ENCODE measurements at regions not wholly inside any gene's neighbourhood (a gene's known extent, or its start where the extent isn't known, plus 50 kb on each side); places are given as distances from the start of the nearest gene placed in this dataset.
"Not testable (repeated sequence)": the region's sequence is repeated elsewhere in the genome, so short reads cannot be mapped to it uniquely, and the experiment has no call there.

DNA sequence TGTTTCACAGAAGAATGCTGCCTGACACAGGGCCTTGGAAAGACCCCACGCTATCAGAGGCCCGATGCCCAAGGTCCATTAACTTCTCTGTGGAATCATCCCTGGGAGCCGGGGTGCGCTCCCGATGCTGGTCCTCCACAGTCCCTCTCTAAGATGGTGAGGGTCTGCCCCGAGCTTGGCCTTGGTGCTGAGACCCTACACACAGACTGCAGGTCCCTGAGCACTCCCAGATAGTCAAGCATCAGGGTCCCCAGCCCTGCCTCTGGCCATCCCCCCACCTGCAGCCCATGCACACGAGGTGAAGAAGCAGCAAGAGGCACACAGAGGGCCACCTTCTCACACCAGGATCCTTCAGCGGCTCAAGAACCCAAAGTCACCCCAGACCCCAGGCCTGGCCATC lies 263.3 kb downstream of the MYCN start:
- no peak for DNase-seq (ENCODE audit: low spot score)

DNA sequence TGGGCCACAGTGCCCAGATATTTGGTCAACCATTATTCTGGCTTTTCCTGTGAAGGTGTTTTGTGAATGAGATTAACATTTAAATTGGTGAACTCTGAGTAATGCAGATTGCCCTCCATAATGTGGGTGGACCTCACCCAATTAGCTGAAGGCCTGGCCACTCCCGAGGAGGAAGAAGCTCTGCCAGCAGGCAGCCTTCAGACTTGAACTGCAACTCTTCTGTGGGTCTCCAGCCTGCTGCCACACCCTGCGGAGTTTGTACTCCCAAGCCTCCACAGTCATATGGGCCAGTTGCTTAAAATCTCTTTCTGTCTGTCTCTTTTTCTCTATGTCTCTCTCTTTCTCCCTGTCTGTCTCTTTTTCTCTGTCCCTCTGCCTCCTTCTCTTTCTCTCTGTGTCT lies 262.7 kb downstream of the MYCN start:
- DNase-seq (ENCODE audit: low spot score) = no peak

DNA sequence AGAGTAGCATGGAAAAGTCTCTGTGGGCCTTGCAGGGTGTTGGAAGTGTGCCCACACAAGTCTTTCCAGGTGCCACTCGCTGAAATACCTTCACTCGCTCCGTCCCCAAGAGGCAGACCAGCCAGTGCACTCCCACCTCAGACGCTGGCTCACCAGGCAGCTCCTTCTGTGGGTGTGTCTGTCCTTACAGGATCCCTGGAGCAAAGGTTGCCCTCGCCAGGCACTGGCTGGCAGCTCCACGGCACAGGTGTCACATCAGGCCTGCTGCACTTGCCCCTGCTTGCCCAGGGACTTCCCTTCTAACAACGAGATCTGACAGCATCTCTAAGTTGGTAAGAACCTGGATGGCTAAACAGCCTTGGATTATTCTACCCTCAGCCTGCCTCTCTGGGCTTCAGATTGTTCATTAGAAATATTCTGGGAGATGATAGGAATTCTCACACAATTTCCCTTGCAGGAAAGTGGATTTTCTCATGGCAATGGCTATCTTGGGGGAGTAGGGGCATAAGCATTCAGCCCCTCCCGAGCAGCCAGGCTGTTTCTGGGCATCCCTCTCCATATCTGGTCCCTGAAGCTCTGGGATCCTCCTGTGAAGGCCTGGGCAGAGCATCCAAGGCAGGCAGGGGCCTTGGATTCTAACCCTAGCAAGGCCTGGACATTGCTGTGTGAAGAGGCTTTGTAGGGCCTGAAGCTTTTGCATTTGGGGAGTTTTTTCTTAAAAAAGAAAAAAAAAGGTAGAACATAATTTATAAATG lies 262.1 kb downstream of the MYCN start:
- DNase-seq (ENCODE audit: low spot score) = no peak

DNA sequence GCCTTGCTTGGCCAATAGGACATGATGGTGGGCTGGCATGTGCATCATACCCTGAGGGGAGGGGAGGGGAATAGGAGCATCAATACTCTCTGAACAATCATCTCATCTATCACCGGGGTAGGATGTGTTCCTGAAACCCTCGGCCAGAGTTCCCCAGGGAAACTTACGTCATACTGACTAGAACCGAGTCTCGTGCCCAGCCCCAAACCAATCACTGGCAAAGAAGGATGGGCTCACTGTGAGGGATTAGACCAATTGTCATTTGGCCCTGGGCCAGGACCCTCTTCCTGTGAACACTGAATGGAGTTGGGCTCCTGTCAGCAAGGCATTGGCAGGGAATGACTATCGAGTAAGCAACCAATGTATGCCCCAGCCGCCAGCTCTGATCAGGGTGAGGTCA lies 261.5 kb downstream of the MYCN start:
- no peak for DNase-seq (ENCODE audit: low spot score)

DNA sequence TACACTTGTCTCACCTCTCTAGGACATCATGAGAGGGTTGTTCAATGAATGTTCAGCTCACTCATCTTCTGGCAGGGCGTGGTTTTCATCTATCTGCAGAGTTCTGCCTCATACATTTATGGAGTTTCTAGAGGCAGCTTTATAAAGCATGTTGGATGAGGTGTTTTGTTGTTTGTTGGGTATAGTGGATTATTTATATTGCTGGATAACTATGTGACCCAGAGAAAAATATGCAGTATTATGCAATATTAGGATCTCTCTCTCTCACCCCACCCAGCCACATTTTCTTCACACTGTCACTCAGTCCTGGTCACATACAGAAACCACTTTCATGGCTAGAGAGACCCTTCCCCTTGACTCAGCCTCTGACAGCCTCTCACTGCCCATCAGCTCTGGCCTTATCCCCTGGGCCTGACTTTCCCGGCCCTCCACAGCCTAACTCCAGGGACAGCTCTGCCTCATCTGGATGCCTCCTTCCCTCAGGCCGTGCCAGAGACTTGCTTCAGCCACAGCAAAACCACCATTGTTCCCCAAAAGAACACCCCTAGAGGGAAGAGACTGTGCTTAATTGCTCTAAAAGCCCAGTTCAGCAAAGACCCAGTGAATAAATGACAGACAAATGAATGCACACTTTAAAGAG lies 260.3 kb downstream of the MYCN start:
- no peak for DNase-seq (ENCODE audit: low spot score)

DNA sequence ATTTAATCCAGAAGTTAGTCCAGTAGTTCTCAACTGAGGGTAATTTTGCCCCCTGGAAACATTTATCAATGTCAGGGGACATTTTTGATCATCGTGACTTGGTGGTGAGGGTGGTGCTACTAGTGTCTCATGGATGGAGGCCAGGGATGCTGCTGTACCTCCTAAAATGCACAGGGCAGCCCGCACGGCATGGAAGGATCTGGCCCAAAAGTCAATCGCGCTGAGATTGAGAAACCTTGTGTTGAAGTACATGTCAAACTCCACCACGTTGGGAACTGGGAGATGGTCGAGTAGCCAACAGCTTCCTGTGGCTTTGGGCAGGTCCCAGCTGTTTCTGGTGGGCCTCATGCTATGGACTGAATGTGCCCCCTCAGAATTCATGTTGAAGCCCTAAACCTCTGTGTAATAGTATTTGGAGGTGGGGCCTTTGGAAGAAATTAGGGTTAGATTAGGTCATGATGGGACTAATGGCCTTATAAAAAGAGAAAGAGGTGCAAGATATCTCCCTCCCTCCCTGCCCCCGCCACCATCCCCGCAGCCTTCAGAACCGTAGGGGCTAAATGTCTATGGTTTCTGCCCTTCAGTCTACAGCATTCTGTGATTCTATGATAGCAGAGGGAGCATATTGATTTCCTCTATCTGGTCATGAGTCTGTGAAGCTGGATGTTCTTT lies 259.7 kb downstream of the MYCN start:
- DNase-seq (ENCODE audit: low spot score) = no peak

DNA sequence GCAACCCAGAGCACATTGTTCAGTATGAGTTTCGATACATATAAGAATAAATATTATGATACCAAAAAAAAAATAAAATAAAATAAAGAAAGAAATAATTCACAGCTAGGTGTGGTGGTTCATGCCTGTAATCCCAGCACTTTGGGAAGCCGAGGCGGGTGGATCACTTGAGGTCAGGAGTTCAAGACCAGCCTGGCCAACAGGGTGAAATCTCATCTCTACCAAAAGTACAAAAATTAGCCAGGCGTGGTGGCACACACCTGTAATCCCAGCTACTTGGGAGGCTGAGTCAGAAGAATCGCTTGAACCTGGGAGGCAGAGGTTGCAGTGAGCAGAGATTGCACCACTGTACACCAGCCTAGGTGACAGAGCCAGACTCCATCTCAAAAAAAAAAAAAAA lies 258.9 kb downstream of the MYCN start:
- DNase-seq (ENCODE audit: low spot score) = not testable (repeated sequence)

DNA sequence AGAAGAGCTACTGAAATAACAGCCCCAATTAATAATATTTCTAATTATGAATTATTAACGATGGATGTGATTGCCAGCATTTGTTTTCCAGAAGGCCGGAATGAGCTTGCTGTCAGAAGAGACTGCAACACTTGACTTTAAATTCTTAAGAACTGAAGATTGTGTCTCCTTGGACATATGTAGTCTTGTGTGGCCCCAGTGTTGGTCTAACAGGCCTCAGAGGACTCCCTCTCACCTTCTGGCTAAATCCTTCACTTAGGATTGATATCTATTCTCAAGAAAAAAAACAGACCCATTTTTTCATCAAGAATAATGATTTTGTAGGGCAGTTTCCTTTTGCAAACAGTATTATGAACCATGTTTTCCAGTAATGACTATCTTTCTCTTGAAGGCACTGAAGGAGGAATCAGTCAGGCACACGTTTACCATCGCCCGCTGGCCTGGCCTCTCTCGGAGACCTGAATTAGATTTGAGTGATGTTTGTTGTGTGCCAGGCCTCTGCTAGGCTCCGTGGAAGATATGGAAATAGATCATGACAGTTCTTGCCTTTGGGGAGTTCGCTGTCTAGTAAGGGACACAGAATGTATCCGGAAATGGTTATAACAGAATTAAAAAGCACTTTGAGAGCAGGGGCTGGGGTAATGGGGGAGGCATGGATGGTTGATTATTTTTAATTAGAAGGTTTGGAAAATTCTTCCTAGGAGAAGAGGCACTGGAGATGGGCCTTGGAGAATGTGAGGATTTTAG lies 258.0 kb downstream of the MYCN start:
- no peak for DNase-seq (ENCODE audit: low spot score)

DNA sequence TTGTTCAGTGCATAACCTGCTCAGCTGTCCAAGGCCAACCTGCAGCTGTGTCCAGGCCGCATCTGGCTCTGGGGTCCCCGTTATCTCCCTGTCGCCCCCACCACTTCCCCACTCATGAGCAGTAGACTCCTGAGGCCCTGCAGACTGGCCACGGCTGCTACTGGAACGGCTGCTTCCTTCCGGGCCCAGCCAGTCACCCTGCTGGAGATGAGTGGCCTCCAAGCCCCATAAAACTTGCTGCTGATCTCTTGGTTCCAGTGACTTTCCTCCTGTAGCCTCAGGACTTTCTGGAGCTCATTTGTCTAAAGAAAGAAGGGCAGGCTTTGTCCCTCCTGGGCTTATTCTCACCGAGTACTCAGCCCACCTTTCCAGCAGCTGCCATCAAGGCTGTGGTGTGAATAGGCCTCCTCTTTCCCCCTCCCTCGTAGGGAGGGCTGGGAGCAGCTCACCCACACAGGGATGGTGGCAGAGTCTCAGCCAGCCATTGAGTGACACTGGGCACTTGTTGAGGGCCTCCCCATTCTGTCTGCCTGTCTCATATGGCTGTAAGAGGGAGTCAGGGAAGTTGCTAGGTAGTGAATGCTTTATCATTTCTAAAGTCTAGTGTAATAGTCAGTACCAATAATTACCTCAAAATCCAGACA lies 257.3 kb downstream of the MYCN start:
- no peak for DNase-seq (ENCODE audit: low spot score)

DNA sequence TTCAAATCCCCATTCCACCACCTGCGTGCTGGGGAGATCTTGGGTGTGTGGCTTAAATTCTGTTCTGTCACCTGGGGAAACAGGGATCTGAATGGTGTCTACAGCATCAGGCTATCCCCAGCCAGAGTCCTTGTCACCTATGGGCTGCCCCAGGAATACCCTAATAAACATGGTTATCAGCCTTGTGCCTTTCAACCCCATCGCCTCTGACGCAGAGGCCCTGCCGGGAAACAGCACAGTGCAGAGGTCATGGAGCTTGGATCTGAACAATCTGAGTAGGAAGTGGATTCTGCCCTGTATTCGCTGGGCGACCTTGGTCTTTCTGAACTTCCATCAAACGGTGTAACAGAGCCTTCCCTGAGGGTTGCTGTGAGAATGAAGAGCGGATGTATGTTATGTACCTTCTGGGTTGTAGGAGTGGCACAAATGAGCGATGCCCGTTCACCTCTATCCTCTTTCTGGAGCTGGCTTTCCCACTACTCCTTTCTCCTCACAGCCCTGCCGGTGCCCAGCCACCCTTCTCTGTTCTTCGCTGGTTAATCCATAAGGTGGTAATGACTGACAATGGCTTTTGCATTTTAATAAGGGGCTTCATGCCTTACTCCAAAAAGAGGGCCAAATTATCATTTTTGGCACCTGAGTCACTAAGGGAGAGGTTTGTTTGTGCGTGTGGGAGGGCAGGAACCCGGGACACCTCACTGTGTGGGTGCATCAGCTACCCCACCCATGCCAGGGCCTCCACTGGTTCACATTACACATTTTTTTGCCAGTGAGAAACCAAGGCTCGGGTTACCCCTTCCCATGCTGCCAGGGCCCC lies 256.5 kb downstream of the MYCN start:
- no peak for DNase-seq (ENCODE audit: low spot score)

DNA sequence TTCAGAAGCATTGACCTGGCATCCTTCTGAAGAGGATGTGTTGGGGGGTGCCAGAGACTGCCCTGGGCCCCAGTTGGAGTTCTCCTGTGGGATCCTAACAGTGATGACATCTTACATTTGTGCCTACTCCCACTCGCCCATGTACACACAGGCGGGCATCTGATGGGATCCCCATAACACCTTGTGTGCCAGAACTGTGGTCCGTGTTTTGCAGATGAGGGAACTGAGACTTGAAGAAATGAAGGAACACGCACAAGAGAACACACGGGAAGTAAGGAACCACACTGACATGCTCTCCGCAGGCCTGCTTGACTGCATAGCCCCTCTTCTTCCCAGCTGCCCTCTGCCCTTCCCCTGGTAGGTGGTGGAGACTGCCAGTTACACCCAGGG lies 255.3 kb downstream of the MYCN start:
- no peak for DNase-seq (ENCODE audit: low spot score)

DNA sequence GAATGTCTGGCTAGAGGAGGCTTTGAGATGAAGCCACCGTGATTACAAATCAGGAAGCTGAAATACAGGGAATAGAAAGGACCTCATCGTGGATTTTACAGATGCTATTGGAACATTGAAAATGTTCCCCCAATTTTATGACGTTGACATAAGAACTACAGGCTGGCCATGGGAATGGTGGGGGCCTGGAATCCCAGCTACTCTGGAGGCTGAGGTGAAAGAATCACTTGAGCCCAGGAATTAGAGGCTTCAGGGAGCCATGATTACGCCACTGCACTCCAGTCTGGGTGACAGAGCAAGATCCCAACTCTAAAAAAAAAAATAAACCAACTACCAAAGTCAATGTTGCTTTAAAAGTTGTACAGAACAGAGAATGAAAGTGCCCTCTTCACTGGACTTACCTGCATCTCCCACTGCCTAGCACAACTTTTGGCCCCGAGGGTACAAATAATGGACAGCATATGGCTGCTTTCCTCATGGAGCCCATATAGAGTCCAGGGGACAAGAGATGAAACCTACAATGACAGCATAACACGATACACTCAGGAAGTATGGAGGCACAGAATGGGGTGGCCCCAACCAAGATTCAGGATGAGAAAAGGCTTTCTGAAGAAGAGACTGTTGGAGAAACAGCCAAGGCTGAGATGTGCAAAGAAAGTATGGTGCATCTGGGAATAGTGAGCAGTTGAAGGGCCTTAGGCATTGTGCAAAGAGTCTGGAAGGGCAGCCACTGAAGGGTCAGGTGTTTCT lies 254.8 kb downstream of the MYCN start:
- no peak for DNase-seq (ENCODE audit: low spot score)

DNA sequence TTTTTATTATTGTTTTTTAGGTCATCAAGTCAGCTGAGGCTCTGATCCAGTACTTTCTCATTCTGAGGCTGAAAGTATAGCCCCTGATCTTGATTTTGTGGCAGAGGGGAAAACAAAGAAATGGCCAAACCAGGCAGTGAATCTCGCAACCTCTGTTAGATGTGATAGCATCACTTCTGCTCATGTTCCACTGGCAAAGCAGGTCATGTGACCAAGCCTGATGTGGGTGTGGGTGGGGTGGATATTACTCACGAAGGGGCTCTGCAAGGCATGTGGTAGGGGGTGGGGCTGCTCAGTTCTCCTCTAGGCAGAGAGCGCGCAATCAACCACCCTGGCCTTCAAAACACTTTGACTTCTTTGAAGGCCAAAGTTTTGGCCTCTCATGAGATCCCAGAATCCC lies 254.2 kb downstream of the MYCN start:
- no peak for DNase-seq (ENCODE audit: low spot score)

DNA sequence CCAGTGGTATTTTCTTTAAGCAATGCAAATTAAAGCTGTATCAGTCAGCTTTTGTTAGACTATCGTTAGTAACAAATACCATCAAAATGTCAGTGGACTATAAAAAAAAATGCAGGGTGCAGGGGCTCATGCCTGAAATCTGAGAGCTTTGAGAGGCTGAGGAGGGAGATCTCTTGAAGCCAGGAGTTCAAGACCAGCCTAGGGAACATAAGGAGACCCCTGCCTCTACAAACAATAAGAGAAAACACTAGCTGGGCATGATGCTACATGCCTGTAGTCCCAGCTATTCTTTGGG lies 253.7 kb downstream of the MYCN start:
- no peak for DNase-seq (ENCODE audit: low spot score)

DNA sequence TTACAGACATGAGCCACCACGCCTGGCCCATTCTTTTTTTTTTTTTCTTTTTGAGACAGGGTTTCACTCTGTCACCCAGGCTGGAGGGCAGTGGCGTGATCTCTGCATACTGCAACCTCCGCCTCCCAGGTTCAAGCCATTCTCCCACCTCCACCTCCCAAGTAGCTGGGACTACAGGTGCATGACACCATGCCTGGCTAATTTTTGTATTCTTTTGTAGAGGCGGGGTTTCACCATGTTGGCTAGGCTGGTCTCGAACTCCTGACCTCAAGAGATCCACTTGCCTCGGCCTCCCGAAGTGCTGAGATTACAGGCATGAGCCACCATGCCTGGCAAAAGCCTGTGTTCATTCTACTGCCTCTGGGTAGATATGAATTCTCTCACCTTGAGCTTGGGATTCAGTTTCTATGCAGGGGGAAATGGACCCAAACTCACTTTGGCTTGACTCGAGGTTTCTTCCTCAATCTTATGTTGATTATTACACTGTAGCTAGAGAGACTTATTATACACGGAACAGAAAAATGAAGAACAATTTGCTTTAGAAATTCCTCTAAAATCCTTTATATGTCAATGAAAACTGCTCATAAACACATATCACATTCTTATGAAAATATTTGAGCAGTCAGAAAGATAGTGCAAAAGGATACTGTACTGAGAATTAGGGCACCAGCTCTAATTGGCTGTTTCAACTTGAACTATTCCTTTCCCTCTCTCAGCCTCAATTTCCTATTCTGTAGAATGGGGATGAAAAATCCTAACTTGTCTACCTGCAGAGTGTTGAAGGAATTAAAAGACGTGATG lies 252.3 kb downstream of the MYCN start:
- DNase-seq (ENCODE audit: low spot score) = no peak

DNA sequence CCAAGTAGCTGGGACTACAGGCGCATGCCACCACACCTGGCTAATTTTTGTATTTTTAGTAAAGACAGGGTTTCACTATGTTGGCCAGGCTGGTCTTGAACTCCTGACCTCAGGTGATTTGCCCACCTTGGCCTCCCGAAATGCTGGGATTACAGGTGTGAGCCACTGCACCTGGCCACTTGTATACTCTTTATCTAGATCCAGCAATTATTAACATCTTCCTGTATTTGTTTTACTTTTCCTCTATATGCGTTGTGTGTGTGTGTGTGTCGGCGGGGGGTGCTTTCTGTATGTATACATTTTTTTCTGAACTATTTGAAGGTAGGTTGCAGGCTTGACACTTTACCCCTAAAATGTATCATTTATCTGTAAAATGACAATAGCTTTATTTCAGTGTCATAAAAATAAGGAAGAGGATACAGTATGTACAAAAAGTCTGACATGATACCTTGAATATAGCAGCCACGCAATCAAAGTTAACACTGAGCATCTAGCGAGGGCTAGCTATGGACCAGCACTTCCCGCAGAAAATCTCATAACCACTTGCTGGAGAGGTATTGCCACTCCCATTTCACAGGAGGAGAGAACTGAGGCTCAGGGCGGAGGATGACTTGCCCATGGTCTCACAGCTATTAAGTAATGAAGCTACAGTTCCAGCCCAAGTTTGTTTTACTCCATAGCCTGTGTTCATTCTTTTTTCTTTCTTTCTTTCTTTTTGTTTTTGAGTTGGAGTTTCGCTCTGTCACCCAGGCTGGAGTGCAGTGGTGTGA lies 251.3 kb downstream of the MYCN start:
- no peak for DNase-seq (ENCODE audit: low spot score)

DNA sequence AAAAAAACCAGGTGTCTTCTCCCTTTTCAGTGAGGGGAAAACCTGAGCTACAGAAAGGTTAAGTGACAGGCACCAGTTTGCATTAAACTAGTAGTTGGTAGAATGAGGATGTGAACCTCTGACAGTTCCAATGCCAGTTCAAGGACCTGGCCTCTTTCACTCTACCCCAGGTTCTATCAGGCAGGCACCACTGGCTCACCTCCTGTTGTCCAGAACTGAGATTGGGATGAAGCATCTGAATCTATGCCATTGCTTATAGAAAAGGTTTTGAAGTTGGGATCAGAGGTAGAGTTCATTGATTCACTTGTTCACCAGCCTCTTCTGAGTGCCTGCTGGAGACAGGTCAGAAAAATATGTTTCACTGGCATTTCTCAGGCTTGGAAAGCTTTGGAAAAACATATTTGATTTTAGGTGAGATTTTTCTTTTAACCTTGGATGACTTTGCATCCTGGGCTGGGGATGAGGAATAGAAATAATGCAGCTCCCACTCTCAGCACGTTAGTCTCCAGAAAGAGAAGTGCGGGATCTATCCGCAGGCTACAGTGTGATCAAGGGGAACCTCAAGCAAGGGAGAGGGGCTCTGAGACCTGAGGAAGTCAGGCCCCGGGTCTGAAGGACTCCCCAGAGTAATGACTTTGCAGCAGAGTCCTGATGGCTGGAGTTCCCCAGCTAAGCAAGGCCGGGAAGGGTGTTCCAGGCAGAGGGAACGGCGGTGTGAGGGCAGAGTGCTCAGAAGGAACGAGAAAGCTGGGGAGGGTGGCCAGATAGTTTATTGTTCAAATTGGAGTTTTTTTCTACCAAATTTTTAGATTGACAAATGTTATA lies 250.3 kb downstream of the MYCN start:
- no peak for DNase-seq (ENCODE audit: low spot score)

DNA sequence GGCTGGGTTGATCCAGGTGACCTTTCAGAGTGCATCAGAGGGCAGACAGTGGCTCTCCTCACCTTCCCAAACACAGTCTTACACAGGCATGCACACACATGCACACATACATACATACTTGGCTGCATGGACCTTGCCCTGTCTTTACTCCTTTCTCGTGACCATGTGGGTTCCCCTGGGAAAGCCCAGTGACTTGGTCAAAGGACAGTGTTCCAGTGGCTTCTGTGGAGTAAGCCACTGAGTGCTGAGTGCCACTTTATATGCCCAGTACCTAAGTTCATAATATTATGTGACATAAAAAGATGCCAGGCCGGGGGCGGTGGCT lies 249.4 kb downstream of the MYCN start:
- DNase-seq (ENCODE audit: low spot score) = no peak

Measured in ecto neural progenitor cell (in vitro differentiated cells).